GM23248 (cell line): ENCODE measurements at regions not wholly inside any gene's neighbourhood (a gene's known extent, or its start where the extent isn't known, plus 50 kb on each side); places are given as distances from the start of the nearest gene placed in this dataset.

Experiments
- EZH2 ChIP-seq: fragments of 200-600 bp; sonication (generic); IDR thresholded peaks from 2 replicates; pipeline ENCODE4 v1.6.1; 2018; ENCODE audit warnings: antibody characterized with exemption, mild to moderate bottlenecking; ENCODE audit not compliant: insufficient read depth, poor library complexity, severe bottlenecking
- EZH2phosphoT487 ChIP-seq: fragments of 200-600 bp; sonication (generic); IDR thresholded peaks from 2 replicates; pipeline ENCODE4 v1.6.1; 2018; ENCODE audit warnings: antibody characterized with exemption, moderate library complexity, mild to moderate bottlenecking, low read depth; ENCODE audit not compliant: insufficient read depth

DNA sequence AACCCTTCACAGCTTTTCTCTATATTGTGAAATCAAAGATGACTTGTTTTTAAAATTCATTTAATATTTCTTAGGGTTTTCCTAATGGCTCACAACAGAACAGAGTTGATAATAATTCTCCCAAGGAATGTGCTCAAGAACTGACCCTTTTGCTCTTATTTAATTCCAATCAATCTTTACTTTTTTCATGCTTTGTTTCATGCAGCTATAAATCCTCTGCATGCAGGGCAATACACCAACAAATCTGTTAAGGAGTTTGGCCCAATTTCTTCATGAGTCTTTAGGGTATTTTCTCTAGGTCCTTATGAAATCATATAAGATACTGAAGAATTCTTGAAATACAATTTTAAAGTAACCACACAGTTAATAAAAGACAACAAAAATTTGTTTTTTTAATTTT lies 264.2 kb downstream of the SLC6A15 start:
- TF ChIP-seq EZH2phosphoT487 = no peak
- no peak for TF ChIP-seq EZH2
